ENCODE measurements at regions not wholly inside any gene's neighbourhood (a gene's known extent, or its start where the extent isn't known, plus 50 kb on each side); places are given as distances from the start of the nearest gene placed in this dataset.

DNA sequence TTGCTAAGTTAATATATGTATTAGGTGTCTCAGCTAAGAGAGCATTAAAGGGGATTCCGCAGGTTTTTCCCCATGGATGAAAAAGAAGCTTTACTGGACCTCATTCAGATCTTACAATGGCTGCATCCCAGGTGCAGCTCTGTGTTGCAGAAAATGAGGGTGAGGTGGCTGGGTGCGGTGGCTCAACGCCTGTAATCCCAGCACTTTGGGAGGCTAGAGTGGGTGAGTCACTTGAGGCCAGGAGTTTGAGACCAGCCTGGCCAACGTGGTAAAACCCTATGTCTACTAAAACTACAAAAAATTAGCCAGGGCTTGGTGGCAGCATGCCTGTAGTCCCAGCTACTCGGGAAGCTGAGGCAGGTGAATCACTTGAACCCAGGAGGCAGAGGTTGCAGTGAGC lies 58.5 kb upstream of the MORC3 start:
- Histone ChIP-seq H3K23ac (ENCODE audit: insufficient read length) (no peak overlapping the region), H3K14ac (ENCODE audit: insufficient read length) (no peak overlapping the region), H3K56ac (replicated peaks; ENCODE audit: insufficient read length, low read depth, low read length) (no peak overlapping the region), H2AK5ac (ENCODE audit: low read depth, low read length) (no peak overlapping the region), H3K4me1 (replicated peaks in 1 of 4; ENCODE audit: control insufficient read depth in 3 of 4, insufficient read depth in 4 of 4, low read length in 3 of 4) (no peaks in the 10 kb centered on the region), H4K20me1 (replicated peaks in 1 of 2; ENCODE audit: control insufficient read depth in 1 of 2, insufficient read depth in 2 of 2, low read length in 2 of 2) (no peaks in the 10 kb centered on the region), H3K9me3 (ENCODE audit: insufficient read depth in 2 of 2, low read depth in 1 of 2, low read length in 1 of 2) (no peaks in the 10 kb centered on the region), H4K8ac (ENCODE audit: extremely low read depth, insufficient read depth, low read length) (no peak overlapping the region), H2AFZ (ENCODE audit: low read length) (no peak overlapping the region), H2BK15ac (ENCODE audit: low read length) (no peak overlapping the region), H3K18ac (ENCODE audit: extremely low read depth, low read length) (no peak overlapping the region), H3K36me3 (ENCODE audit: control insufficient read depth in 2 of 4, insufficient read depth in 4 of 4, low read length in 3 of 4) (no peaks in the 10 kb centered on the region; a peak in 1 of 8 replicates), H2BK20ac (ENCODE audit: low read length) (no peak overlapping the region), H2BK5ac (ENCODE audit: low read depth, low read length) (no peak overlapping the region), H3K4me3 (ENCODE audit: extremely low read depth in 1 of 4, insufficient read depth in 2 of 4, low read depth in 3 of 4, low read length in 4 of 4) (no peak overlapping the region), H3K4ac (replicated peaks; ENCODE audit: insufficient read length, low read depth, low read length) (no peak overlapping the region), H2BK12ac (ENCODE audit: low read depth, low read length) (no peak overlapping the region), H3K79me1 (ENCODE audit: low read depth, low read length) (no peaks in the 10 kb centered on the region), H4K5ac (ENCODE audit: insufficient read length, low read depth, low read length) (no peak overlapping the region), H3K27ac (ENCODE audit: low read depth, low read length) (no peak overlapping the region), H4K91ac (replicated peaks; ENCODE audit: insufficient read length, low read length) (no peak overlapping the region), H3K27me3 (replicated peaks in 1 of 4; ENCODE audit: control insufficient read depth in 3 of 4, extremely low read depth in 1 of 4, insufficient read depth in 3 of 4, low read length in 3 of 4) (no peaks in the 10 kb centered on the region), H3K9ac (replicated peaks in 1 of 4; ENCODE audit: extremely low read depth in 1 of 4, low read depth in 3 of 4, low read length in 3 of 4) (no peak overlapping the region), H2BK120ac (replicated peaks; ENCODE audit: low read depth, low read length) (no peak overlapping the region), H3K79me2 (ENCODE audit: control insufficient read depth in 1 of 2, insufficient read depth in 2 of 2, low read length in 2 of 2) (no peaks in the 10 kb centered on the region), H3K4me2 (ENCODE audit: insufficient read depth in 1 of 2, low read depth in 2 of 2, low read length in 2 of 2) (no peak overlapping the region), H3K23me2 (ENCODE audit: low read depth, low read length) (peaks cover 5% of the 10 kb centered on the region; the same call in 1 of the 2 replicates)
- WGBS, 2 experiments (ENCODE audit: extremely low coverage in 1 of 2, insufficient coverage in 1 of 2, insufficient read length in 1 of 2, insufficient replicate concordance in 2 of 2, low coverage in 1 of 2, low lambda C conversion rate in 2 of 2, missing lambda C conversion rate in 1 of 2), result 91% methylated on average over 5 of the region's 5 CpGs; no CpG with 5 or more reads in 1 of the 2 experiments
- no peak for TF ChIP-seq RBBP5 (IDR thresholded peaks at IDR 0.05; ENCODE audit: borderline replicate concordance, low read depth, low read length)
- TF ChIP-seq EP300 (IDR thresholded peaks at IDR 0.05; ENCODE audit: borderline replicate concordance in 1 of 2, low read depth in 2 of 2, low read length in 2 of 2), result no peak
- TF ChIP-seq SAP30 (IDR thresholded peaks at IDR 0.05; ENCODE audit: insufficient read depth, insufficient replicate concordance, low read length), result no peak
- no peak for TF ChIP-seq POU5F1 (IDR thresholded peaks at IDR 0.05; ENCODE audit: low read depth, low read length)
- no peak for TF ChIP-seq CREB1 (IDR thresholded peaks at IDR 0.05)
- TF ChIP-seq TCF12 (IDR thresholded peaks at IDR 0.05; ENCODE audit: low read depth, low read length), result no peak
- TF ChIP-seq GABPA (IDR thresholded peaks at IDR 0.05; ENCODE audit: borderline replicate concordance, insufficient read depth, low read length), result no peak
- no peak for TF ChIP-seq BCL11A (IDR thresholded peaks at IDR 0.05; ENCODE audit: low read depth in 2 of 2, low read length in 2 of 2)
- TF ChIP-seq, protein P1, sequence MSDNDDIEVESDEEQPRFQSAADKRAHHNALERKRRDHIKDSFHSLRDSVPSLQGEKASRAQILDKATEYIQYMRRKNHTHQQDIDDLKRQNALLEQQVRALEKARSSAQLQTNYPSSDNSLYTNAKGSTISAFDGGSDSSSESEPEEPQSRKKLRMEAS (IDR thresholded peaks at IDR 0.05), result no peak
- no peak for TF ChIP-seq HDAC6 (IDR thresholded peaks at IDR 0.05; ENCODE audit: low read depth, low read length)
- no peak for TF ChIP-seq TEAD4 (IDR thresholded peaks at IDR 0.05; ENCODE audit: low read depth, low read length)
- DNase-seq (ENCODE audit: low read depth in 1 of 2, low spot score in 2 of 2) (no peak), FAIRE-seq (no peak)
- POLR2A ChIA-PET (ENCODE audit: partially characterized antibody), result no interaction called here
- CTCF ChIA-PET (ENCODE audit: partially characterized antibody), result interaction anchor here (0.8 to 6.7 kb wide), 10 partner anchors 12 to 108 kb away, joined by 3 to 54 read pairs (median 4); partner anchors contain the start of gene MORC3

Data from H1 (cell line).